Immature natural killer cell (primary cell): ENCODE measurements at regions not wholly inside any gene's neighbourhood (a gene's known extent, or its start where the extent isn't known, plus 50 kb on each side); places are given as distances from the start of the nearest gene placed in this dataset.

Source experiments
- DNase-seq, 3 donors: peaks; one replicate each; pipeline ENCODE4 v3.0.0; 2022; ENCODE audit warnings: mixed read lengths in 1 of 3
- H3K27ac Mint-ChIP-seq, 6 donors: one replicate each; pipeline ENCODE4 v1.8.0; 2020; ENCODE audit warnings: mixed read lengths in 6 of 6, mild to moderate bottlenecking in 5 of 6, inconsistent platforms in 4 of 6, moderate library complexity in 3 of 6
- H3K27me3 Mint-ChIP-seq, 3 donors: one replicate each; pipeline ENCODE4 v1.8.0; 2020 to 2021; ENCODE audit warnings: low read depth in 3 of 3, mild to moderate bottlenecking in 3 of 3, mixed read lengths in 3 of 3, moderate library complexity in 3 of 3, inconsistent platforms in 1 of 3
- H3K36me3 Mint-ChIP-seq, 3 donors: one replicate each; pipeline ENCODE4 v1.8.0; 2020; ENCODE audit warnings: mixed read lengths in 3 of 3, inconsistent platforms in 2 of 3, mild to moderate bottlenecking in 2 of 3
- H3K4me1 Mint-ChIP-seq, 2 donors: one replicate each; pipeline ENCODE4 v1.8.0; 2020; ENCODE audit warnings: inconsistent platforms in 2 of 2, mild to moderate bottlenecking in 2 of 2, mixed read lengths in 2 of 2, moderate library complexity in 1 of 2
- H3K4me3 Mint-ChIP-seq, 5 donors: one replicate each; pipeline ENCODE4 v1.8.0; 2020; ENCODE audit warnings: mild to moderate bottlenecking in 5 of 5, mixed read lengths in 5 of 5, inconsistent platforms in 3 of 5, moderate library complexity in 3 of 5
- H3K9me3 Mint-ChIP-seq, 6 donors: one replicate each; pipeline ENCODE4 v1.8.0; 2020; ENCODE audit warnings: mild to moderate bottlenecking in 6 of 6, mixed read lengths in 6 of 6, inconsistent platforms in 4 of 6, moderate library complexity in 3 of 6

DNA sequence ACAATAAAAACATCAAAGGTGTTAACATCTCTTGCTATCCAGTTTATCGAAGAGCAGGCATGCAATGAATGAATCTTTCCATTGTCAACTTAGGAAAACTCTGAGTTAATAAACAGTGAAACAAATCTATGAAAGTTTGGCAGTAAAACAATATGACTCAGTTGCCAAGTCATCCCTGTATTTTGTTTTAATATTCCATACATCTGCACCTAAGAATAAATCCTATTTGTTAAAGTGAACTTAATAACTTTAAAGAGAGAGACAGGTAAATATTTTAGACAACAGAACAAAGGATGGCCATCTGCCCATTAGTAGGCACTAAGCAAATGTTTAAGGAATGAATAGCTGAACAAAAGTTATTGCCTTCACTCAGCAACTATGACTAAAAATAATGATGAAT, 700.5 kb upstream of the CELF2 start:
- no peak overlapping the region for H3K27ac Mint-ChIP-seq
- no peaks in the 10 kb centered on the region for H3K27me3 Mint-ChIP-seq
- H3K4me3 Mint-ChIP-seq = no peak overlapping the region
- H3K4me1 Mint-ChIP-seq = no peaks in the 10 kb centered on the region
- no peak for DNase-seq
- no peaks in the 10 kb centered on the region for H3K36me3 Mint-ChIP-seq
- H3K9me3 Mint-ChIP-seq = peaks cover 0 to 8% (median 0%) of the 10 kb centered on the region in 6 donors

DNA sequence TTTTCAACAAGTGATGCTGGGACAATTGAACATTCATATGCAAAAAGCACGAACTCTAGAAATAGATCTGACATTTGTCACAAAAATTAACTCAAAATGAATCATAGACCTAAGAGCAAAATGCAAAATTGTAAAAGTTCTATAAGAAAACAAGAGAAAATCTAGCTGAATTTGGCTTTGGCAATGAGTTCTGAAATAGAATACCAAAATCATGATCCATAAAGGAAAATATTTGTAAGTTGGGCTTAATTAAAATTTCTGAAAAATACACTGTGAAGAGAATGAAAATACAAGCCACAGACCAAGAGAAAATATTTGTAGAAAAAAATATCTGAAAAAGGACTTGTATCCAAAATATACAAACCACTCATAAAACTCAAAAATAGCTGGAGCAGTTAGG, 698.8 kb upstream of the CELF2 start:
- no peak overlapping the region for H3K4me3 Mint-ChIP-seq
- H3K4me1 Mint-ChIP-seq = no peaks in the 10 kb centered on the region
- H3K9me3 Mint-ChIP-seq = peaks cover 0 to 8% (median 0%) of the 10 kb centered on the region in 6 donors
- no peak for DNase-seq
- H3K27me3 Mint-ChIP-seq = no peaks in the 10 kb centered on the region
- no peak overlapping the region for H3K27ac Mint-ChIP-seq
- no peaks in the 10 kb centered on the region for H3K36me3 Mint-ChIP-seq

GRCh38 chr10:10320956-10321355, 696.7 kb upstream of the CELF2 start:
- H3K4me3 Mint-ChIP-seq = no peak overlapping the region
- H3K27ac Mint-ChIP-seq = no peak overlapping the region
- DNase-seq = no peak
- H3K9me3 Mint-ChIP-seq = peaks cover 0 to 8% (median 0%) of the 10 kb centered on the region in 6 donors
- H3K36me3 Mint-ChIP-seq = no peaks in the 10 kb centered on the region
- no peaks in the 10 kb centered on the region for H3K4me1 Mint-ChIP-seq
- peaks cover 0 to 4% (median 0%) of the 10 kb centered on the region in 3 donors for H3K27me3 Mint-ChIP-seq

GRCh38 chr10:10326116-10326515, 691.6 kb upstream of the CELF2 start:
- no peak for DNase-seq
- Mint-ChIP-seq H3K27me3 (peaks cover 0 to 4% (median 1%) of the 10 kb centered on the region in 3 donors), H3K9me3 (peaks cover 0 to 8% (median 4%) of the 10 kb centered on the region in 6 donors), H3K27ac (no peak overlapping the region), H3K4me3 (no peak overlapping the region), H3K4me1 (no peaks in the 10 kb centered on the region), H3K36me3 (no peaks in the 10 kb centered on the region)

DNA sequence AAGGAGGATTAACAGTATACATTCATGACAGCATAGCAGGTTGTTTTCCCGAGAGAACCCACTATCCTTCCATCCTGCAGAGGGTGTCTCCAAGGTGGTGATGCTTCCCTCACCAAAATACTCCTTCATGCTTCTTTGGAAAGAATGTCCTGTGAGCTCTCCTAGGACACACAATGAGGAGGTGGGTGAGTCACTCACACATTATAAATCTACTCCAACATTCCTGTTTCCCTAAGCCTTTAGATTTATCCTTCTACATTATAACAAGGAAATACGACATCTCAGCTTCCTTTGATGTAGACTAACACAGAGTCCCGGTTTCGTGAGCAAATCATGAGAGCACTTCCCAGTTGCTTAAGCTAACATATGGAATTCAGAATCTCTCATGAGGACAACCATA, 689.7 kb upstream of the CELF2 start:
- Mint-ChIP-seq H3K4me3 (no peak overlapping the region), H3K9me3 (peaks cover 0 to 8% (median 1%) of the 10 kb centered on the region in 6 donors), H3K4me1 (no peaks in the 10 kb centered on the region), H3K36me3 (no peaks in the 10 kb centered on the region), H3K27me3 (peaks cover 0 to 4% (median 1%) of the 10 kb centered on the region in 3 donors), H3K27ac (no peak overlapping the region)
- no peak for DNase-seq

DNA sequence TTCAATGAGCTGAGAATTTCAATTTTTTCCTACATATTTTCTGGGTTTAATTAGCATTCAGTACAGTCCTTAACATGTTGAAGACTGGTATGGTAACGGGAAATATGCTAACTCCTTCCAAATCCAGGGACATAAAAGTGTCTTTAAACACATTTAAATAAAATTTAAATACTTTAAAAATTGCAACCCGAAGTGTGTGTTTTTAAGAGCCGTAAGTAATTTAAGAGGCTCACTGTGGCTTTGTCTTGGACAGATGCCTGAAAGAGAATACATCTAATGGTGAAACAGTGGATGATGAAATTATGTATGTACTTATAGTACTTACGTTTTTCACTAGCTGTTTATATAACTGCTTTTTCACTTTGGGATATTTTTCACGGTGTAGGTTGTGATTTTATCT, 687.3 kb upstream of the CELF2 start:
- no peak for DNase-seq
- Mint-ChIP-seq H3K36me3 (no peaks in the 10 kb centered on the region), H3K9me3 (peaks cover 0 to 9% (median 3%) of the 10 kb centered on the region in 6 donors), H3K27me3 (peaks cover under 1 to 3% (median 1%) of the 10 kb centered on the region in 3 donors), H3K4me3 (no peak overlapping the region), H3K27ac (no peak overlapping the region), H3K4me1 (no peaks in the 10 kb centered on the region)

DNA sequence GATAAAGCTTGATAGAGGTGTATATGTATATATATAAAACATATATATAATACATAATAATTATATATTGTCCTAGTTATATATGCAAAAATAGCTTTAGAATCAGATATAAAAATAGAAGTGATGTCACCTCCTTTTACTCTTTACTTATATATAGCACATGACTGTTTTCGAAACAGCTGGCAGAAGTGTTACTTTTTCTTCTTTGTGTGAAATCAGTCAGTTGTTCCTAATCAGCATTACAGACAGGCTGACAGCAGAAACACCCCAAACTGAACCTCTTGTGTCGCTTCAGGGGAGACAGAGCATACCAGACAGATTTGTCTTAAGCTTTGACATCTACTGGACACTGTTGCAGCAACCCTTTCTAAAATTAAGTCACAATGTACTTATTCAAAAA, 684.9 kb upstream of the CELF2 start:
- H3K27me3 Mint-ChIP-seq = peaks cover 0 to 1% (median 0%) of the 10 kb centered on the region in 3 donors
- H3K9me3 Mint-ChIP-seq = peaks cover 0 to 4% (median 3%) of the 10 kb centered on the region in 6 donors
- H3K4me3 Mint-ChIP-seq = no peak overlapping the region

DNA sequence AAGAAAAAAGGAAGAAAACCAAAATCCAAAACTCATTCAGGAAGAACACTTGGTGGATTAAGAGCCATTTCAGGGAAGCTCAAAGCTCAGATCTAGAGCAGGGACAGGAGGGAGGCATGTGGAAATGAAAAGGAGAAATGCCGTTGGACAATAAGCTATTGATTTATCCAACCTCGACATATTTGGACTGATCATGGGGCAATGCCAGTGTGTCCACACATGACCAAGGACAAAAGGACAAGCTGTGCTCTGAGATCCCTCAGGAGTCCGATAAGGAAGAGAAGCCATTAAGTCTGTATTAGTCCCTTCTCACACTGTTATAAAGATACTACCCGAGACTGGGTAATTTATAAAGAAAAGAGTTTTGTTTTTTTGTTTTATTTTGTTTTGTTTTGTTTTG, 684.0 kb upstream of the CELF2 start:
- no peak for DNase-seq
- Mint-ChIP-seq H3K27me3 (peaks cover 0 to 1% (median 0%) of the 10 kb centered on the region in 3 donors), H3K36me3 (no peaks in the 10 kb centered on the region), H3K9me3 (peaks cover 0 to 4% (median 3%) of the 10 kb centered on the region in 6 donors), H3K27ac (no peak overlapping the region), H3K4me3 (no peak overlapping the region), H3K4me1 (no peaks in the 10 kb centered on the region)

More for the DNA sequence above, 684.9 kb upstream of the CELF2 start:
- Mint-ChIP-seq H3K27ac (no peak overlapping the region), H3K4me1 (no peaks in the 10 kb centered on the region), H3K36me3 (no peaks in the 10 kb centered on the region)
- DNase-seq = no peak

DNA sequence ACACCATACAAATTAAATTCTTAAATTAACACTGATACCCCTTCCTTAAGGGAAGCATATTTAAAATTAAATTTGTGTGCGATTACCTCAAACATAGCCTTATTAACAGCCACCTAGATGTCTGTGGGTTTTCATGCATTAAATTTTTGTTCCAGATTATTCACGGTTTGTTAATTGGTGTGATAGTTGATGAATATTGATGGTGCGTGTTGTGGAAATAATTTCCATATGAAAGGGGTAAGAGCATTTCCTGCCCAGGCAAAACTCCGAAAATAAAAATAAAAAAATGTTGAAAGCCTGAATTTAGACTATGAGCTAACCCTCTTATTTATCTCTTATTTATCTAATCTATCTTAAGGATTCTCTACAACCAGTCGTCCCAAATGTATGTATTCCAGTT, 679.3 kb upstream of the CELF2 start:
- Mint-ChIP-seq H3K9me3 (peaks cover 0 to 6% (median 2%) of the 10 kb centered on the region in 6 donors), H3K36me3 (no peaks in the 10 kb centered on the region), H3K27me3 (peaks cover 0 to 4% (median 1%) of the 10 kb centered on the region in 3 donors), H3K27ac (no peak overlapping the region), H3K4me3 (no peak overlapping the region), H3K4me1 (no peaks in the 10 kb centered on the region)
- no peak for DNase-seq

DNA sequence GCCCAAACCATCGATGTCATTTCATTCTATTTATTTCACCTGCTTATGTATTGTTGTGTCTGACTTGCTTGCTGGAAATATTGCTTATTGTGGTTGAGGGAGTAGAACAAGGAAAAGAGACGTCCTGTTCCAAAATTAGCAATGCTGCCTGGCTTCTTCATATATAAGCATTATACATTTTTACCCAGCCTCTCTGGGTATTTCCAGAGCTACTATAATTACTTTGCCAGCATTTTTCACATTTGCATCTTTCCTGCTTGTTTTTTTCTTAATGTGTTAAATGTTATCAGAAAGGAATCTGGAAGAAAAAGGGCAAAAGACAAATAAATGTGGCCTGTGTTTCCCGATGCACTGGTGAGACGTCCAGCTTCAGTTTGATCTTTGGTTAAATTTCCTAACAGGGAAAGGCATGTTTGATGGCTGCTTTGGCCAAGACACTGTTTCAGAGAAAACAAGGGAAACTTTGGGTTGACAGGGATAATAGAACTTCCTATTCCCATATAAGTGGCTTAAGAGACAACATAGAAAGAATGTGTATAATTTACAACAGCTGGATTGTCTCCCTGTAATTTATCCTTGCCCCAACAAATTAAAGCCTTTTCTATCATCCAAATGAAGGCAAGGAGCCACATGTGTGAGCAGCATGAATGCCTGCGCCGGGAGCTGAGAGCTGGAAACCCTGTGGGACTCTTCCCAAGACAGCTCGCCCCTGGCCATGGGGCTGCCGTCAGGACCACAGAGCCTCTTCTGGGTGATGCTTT, 671.1 kb upstream of the CELF2 start:
- Mint-ChIP-seq H3K27ac (no peak overlapping the region), H3K27me3 (no peaks in the 10 kb centered on the region), H3K4me3 (no peak overlapping the region), H3K36me3 (no peaks in the 10 kb centered on the region), H3K4me1 (no peaks in the 10 kb centered on the region), H3K9me3 (peaks cover 0 to 6% (median 0%) of the 10 kb centered on the region in 6 donors)
- DNase-seq = no peak

- Mint-ChIP-seq H3K36me3 (no peaks in the 10 kb centered on the region), H3K4me3 (no peak overlapping the region), H3K4me1 (no peaks in the 10 kb centered on the region), H3K9me3 (peaks cover 0 to 5% (median 0%) of the 10 kb centered on the region in 6 donors), H3K27ac (no peak overlapping the region), H3K27me3 (no peaks in the 10 kb centered on the region)
- DNase-seq = no peak
Observed at GRCh38 chr10:10350050-10350449, 667.6 kb upstream of the CELF2 start.

- no peak for DNase-seq
- Mint-ChIP-seq H3K4me1 (no peaks in the 10 kb centered on the region), H3K27ac (no peak overlapping the region), H3K4me3 (no peak overlapping the region), H3K27me3 (no peaks in the 10 kb centered on the region), H3K9me3 (peaks cover 0 to 3% (median 0%) of the 10 kb centered on the region in 6 donors), H3K36me3 (no peaks in the 10 kb centered on the region)
Observed at GRCh38 chr10:10351451-10351850, 666.2 kb upstream of the CELF2 start.

DNA sequence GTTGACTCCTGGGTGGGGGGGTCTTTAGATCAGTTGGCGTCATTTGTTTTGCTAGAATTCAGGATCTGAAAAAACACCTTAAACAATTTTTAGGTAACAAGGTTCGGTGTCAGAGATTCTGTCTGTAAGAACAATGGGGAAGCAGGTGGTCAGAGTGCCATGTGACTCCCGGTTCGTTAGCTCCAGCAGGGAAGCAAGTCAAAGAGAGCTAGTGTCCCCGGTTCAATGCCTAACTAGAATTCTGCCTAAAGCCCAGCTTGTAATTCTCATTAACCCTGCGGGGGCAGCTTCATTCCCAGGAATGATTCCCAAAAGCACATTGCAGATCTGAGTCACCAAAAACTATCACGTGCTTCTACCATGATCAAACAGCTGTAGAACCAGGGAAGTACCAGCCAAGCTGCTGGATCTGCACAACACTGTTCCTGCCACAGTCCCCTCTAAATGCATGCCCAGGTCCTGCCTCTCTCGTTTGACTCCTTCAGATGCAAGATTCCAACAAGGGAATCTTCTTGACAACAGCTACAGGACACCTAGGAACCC, 664.3 kb upstream of the CELF2 start:
- H3K27me3 Mint-ChIP-seq = no peaks in the 10 kb centered on the region
- no peaks in the 10 kb centered on the region for H3K36me3 Mint-ChIP-seq
- H3K4me3 Mint-ChIP-seq = no peak overlapping the region

GRCh38 chr10:10359263-10359662, 658.4 kb upstream of the CELF2 start:
- Mint-ChIP-seq H3K4me3 (no peak overlapping the region), H3K36me3 (no peaks in the 10 kb centered on the region), H3K27me3 (peaks cover 0 to 2% (median 0%) of the 10 kb centered on the region in 3 donors), H3K27ac (no peak overlapping the region), H3K4me1 (no peaks in the 10 kb centered on the region), H3K9me3 (peaks cover 0 to 8% (median 0%) of the 10 kb centered on the region in 6 donors)
- no peak for DNase-seq

More for the DNA sequence above, 664.3 kb upstream of the CELF2 start:
- H3K9me3 Mint-ChIP-seq = peaks cover 0 to 4% (median 0%) of the 10 kb centered on the region in 6 donors
- H3K4me1 Mint-ChIP-seq = no peaks in the 10 kb centered on the region
- no peak overlapping the region for H3K27ac Mint-ChIP-seq
- no peak for DNase-seq
